CD4-positive, alpha-beta memory T cell (primary cell): ENCODE measurements at regions not wholly inside any gene's neighbourhood (a gene's known extent, or its start where the extent isn't known, plus 50 kb on each side); places are given as distances from the start of the nearest gene placed in this dataset.

Experiments
- CTCF ChIA-PET: fragments of 350-600 bp; sonication (Branson Sonifier 250); formaldehyde crosslinking; loops from one replicate; lab custom pipeline; 2021; ENCODE audit warnings: inconsistent platforms; ENCODE audit not compliant: partially characterized antibody; lab: Charles Lee
- POLR2A ChIA-PET: fragments of 350-600 bp; sonication (Branson Sonifier 250); formaldehyde crosslinking; loops from one replicate; lab custom pipeline; 2021; ENCODE audit not compliant: partially characterized antibody; lab: Charles Lee
- DNase-seq, 5 donors: peaks; one replicate each; pipeline versions ENCODE4 v3.0.0 to v3.0.0-alpha.2; 2020 to 2022; ENCODE audit warnings: mixed read lengths in 1 of 5
- H3K27ac ChIP-seq: one replicate; pipeline ENCODE4 v1.7.0; 2013; ENCODE audit warnings: low read depth, low read length
- H3K27me3 ChIP-seq: 2 replicates; pipeline ENCODE4 v1.7.0; 2013; ENCODE audit warnings: mild to moderate bottlenecking, low read length, moderate library complexity; ENCODE audit not compliant: insufficient read depth
- H3K36me3 ChIP-seq: 2 replicates; pipeline ENCODE4 v1.7.0; 2013; ENCODE audit warnings: mild to moderate bottlenecking, low read length, moderate library complexity; ENCODE audit not compliant: insufficient read depth
- H3K4me1 ChIP-seq: 2 replicates; pipeline ENCODE4 v1.7.0; 2013; ENCODE audit warnings: mild to moderate bottlenecking, low read length, moderate library complexity; ENCODE audit not compliant: insufficient read depth
- H3K4me3 ChIP-seq, 2 donors: one replicate each; pipeline ENCODE4 v1.7.0; 2013; ENCODE audit warnings: low read length in 2 of 2, mild to moderate bottlenecking in 1 of 2
- H3K9me3 ChIP-seq, 2 donors: one replicate each; pipeline ENCODE4 v1.7.0; 2013; ENCODE audit warnings: low read length in 2 of 2, control low read depth in 1 of 2; ENCODE audit not compliant: control insufficient read depth in 1 of 2
- H3K27ac Mint-ChIP-seq, 7 donors: one replicate each; pipeline ENCODE4 v1.8.0; 2020 to 2021; ENCODE audit warnings: mixed read lengths in 7 of 7, mild to moderate bottlenecking in 6 of 7, inconsistent platforms in 3 of 7, moderate library complexity in 3 of 7
- H3K27me3 Mint-ChIP-seq, 2 donors: one replicate each; pipeline ENCODE4 v1.8.0; 2020 to 2021; ENCODE audit warnings: mixed read lengths in 2 of 2
- H3K36me3 Mint-ChIP-seq, 2 donors: one replicate each; pipeline ENCODE4 v1.8.0; 2020 to 2021; ENCODE audit warnings: mixed read lengths in 2 of 2, inconsistent platforms in 1 of 2, mild to moderate bottlenecking in 1 of 2
- H3K4me1 Mint-ChIP-seq, 4 donors: one replicate each; pipeline ENCODE4 v1.8.0; 2020 to 2021; ENCODE audit warnings: mixed read lengths in 4 of 4, mild to moderate bottlenecking in 1 of 4
- H3K4me3 Mint-ChIP-seq, 8 donors: one replicate each; pipeline ENCODE4 v1.8.0; 2020 to 2021; ENCODE audit warnings: mixed read lengths in 8 of 8, mild to moderate bottlenecking in 7 of 8, moderate library complexity in 6 of 8, inconsistent platforms in 3 of 8
- H3K9me3 Mint-ChIP-seq, 8 donors: one replicate each; pipeline ENCODE4 v1.8.0; 2020 to 2021; ENCODE audit warnings: mixed read lengths in 8 of 8, mild to moderate bottlenecking in 5 of 8, inconsistent platforms in 3 of 8, moderate library complexity in 1 of 8
- intact Hi-C: fragments of 100-400 bp; cut with micrococcal nuclease; formaldehyde crosslinking; loops from one replicate; pipeline ENCODE4 v1.15.1; 2023

GRCh38 chr9:2907411-2907810 is 63.5 kb upstream of the PUM3 start:
- Histone ChIP-seq H3K9me3 (no peaks in the 10 kb centered on the region), H3K4me1 (no peaks in the 10 kb centered on the region), H3K36me3 (no peaks in the 10 kb centered on the region), H3K27ac (no peak overlapping the region), H3K4me3 (no peak overlapping the region), H3K27me3 (no peaks in the 10 kb centered on the region)
- no peaks in the 10 kb centered on the region for H3K4me1 Mint-ChIP-seq
- no peaks in the 10 kb centered on the region for H3K36me3 Mint-ChIP-seq
- intact Hi-C loops = no loop called here
- CTCF ChIA-PET = no interaction called here
- no peaks in the 10 kb centered on the region for H3K9me3 Mint-ChIP-seq
- no peak overlapping the region for H3K4me3 Mint-ChIP-seq
- no peak for DNase-seq
- peaks cover 12 to 13% of the 10 kb centered on the region in 2 donors for H3K27me3 Mint-ChIP-seq
- POLR2A ChIA-PET = no interaction called here
- no peak overlapping the region for H3K27ac Mint-ChIP-seq

- H3K4me1 ChIP-seq = no peaks in the 10 kb centered on the region
- H3K36me3 ChIP-seq = no peaks in the 10 kb centered on the region
- ChIA-PET CTCF (no interaction called here), POLR2A (no interaction called here)
- Mint-ChIP-seq H3K27ac (no peak overlapping the region), H3K9me3 (peaks cover 0 to 8% (median 3%) of the 10 kb centered on the region in 8 donors), H3K4me1 (no peaks in the 10 kb centered on the region), H3K36me3 (no peaks in the 10 kb centered on the region), H3K27me3 (peaks cover 10 to 12% of the 10 kb centered on the region in 2 donors), H3K4me3 (no peak overlapping the region)
- H3K27me3 ChIP-seq = no peaks in the 10 kb centered on the region
- DNase-seq = no peak
- no peaks in the 10 kb centered on the region for H3K9me3 ChIP-seq
- H3K27ac ChIP-seq = no peak overlapping the region
- H3K4me3 ChIP-seq = no peak overlapping the region
- intact Hi-C loops = no loop called here
These were observed 60.5 kb upstream of the PUM3 start for GRCh38 chr9:2904242-2904930.
